ENCODE measurements at regions not wholly inside any gene's neighbourhood (a gene's known extent, or its start where the extent isn't known, plus 50 kb on each side); places are given as distances from the start of the nearest gene placed in this dataset.

DNA sequence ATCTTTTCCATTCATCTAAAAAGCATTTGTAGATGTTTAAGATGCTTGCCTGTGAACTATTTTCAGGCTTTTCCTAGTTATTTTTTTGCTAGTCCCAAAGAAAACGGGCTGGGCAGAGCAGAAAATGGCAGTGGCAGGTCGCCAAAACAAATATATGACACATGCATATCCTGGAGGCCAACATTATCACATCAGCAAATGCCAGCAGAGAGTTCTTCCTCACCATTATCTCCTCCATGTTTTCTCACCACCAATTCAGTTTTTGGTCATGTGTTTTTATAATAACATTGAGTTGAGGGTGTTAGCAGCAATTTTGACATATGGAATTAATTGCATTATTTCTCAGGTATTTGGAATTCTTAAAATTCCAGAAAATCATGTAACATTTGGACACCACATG lies 97.9 kb upstream of the EOLA2 start:
- DNase-seq = peak; percentile 59
- CTCF ChIA-PET = interaction anchor here (1.2 kb wide), 1 partner anchor 14 kb away, joined by 9 read pairs; no protein-coding TSS in a partner anchor
- TF ChIP-seq, protein P1, sequence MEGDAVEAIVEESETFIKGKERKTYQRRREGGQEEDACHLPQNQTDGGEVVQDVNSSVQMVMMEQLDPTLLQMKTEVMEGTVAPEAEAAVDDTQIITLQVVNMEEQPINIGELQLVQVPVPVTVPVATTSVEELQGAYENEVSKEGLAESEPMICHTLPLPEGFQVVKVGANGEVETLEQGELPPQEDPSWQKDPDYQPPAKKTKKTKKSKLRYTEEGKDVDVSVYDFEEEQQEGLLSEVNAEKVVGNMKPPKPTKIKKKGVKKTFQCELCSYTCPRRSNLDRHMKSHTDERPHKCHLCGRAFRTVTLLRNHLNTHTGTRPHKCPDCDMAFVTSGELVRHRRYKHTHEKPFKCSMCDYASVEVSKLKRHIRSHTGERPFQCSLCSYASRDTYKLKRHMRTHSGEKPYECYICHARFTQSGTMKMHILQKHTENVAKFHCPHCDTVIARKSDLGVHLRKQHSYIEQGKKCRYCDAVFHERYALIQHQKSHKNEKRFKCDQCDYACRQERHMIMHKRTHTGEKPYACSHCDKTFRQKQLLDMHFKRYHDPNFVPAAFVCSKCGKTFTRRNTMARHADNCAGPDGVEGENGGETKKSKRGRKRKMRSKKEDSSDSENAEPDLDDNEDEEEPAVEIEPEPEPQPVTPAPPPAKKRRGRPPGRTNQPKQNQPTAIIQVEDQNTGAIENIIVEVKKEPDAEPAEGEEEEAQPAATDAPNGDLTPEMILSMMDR (IDR thresholded peaks at IDR 0.05; ENCODE audit: unreplicated experiment) = no peak
- H3K27ac Mint-ChIP-seq (ENCODE audit: unreplicated experiment) = peak overlapping the region; percentile 81
- peaks cover 40% of the 10 kb centered on the region for H3K4me1 Mint-ChIP-seq (ENCODE audit: low read depth, unreplicated experiment)
- no TSS peak for BruUV-seq (replicated peaks)
- H3K9me3 Mint-ChIP-seq (ENCODE audit: low read depth, unreplicated experiment) = peaks cover 3% of the 10 kb centered on the region
- peaks cover 6% of the 10 kb centered on the region for H3K36me3 Mint-ChIP-seq (ENCODE audit: insufficient read depth, unreplicated experiment)
- intact Hi-C loops (cut with micrococcal nuclease; ENCODE audit: unreplicated experiment) = no loop called here
- H3K27me3 Mint-ChIP-seq (ENCODE audit: unreplicated experiment) = no peaks in the 10 kb centered on the region
- H3K4me3 Mint-ChIP-seq (ENCODE audit: low read depth, unreplicated experiment) = peak overlapping the region; percentile 51

DNA sequence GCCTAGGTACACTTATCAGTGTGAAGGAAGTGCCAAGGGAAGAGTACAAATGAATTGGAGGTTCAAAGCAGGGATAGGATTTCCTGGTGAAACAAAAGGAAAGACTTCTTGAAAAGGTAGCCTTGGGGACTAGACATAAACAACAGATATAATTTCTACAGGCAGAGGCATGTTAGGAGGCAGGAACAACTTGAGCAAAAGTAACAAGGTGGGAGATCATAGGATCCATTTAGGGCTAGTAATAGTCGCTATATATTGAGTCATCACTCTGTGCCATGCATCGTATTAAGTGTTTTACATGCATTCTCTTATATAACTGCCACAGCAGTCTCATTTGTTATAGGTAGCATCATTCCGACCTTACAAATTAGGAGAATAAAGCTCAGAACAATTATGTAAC lies 98.3 kb upstream of the EOLA2 start:
- Mint-ChIP-seq H3K27ac (ENCODE audit: unreplicated experiment) (peak overlapping the region; percentile 81), H3K9me3 (ENCODE audit: low read depth, unreplicated experiment) (peaks cover 3% of the 10 kb centered on the region), H3K4me3 (ENCODE audit: low read depth, unreplicated experiment) (peak overlapping the region; percentile 51), H3K36me3 (ENCODE audit: insufficient read depth, unreplicated experiment) (peaks cover 6% of the 10 kb centered on the region), H3K4me1 (ENCODE audit: low read depth, unreplicated experiment) (peaks cover 40% of the 10 kb centered on the region), H3K27me3 (ENCODE audit: unreplicated experiment) (no peaks in the 10 kb centered on the region)
- TF ChIP-seq, protein P1 (IDR thresholded peaks at IDR 0.05; ENCODE audit: unreplicated experiment) = no peak
- intact Hi-C loops (cut with micrococcal nuclease; ENCODE audit: unreplicated experiment) = no loop called here
- DNase-seq = no peak
- BruUV-seq (replicated peaks) = no TSS peak
- CTCF ChIA-PET = interaction anchor here (0.6 to 1.1 kb wide), 2 partner anchors 14 to 54 kb away, joined by 3 to 5 read pairs; no protein-coding TSS in a partner anchor

DNA sequence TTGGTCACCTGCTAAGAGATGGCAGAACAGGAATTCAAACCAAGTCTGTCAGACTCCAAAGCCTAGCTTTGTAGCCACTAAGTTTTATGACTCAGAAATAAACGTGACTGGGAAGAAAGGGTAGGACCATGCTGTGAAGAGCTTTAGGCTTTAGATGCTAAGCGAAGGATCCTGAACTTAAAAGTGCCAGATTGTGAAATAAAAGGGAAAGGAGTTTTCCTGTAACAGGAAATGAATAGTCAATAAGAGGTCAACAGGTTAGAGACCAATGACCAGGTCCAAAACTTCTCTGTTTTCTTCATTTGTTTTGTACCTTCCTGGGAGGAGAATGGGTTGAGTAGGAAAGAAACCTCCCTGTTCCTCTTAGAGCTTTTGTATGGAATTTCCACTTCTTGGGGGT lies 98.8 kb upstream of the EOLA2 start:
- intact Hi-C loops (cut with micrococcal nuclease; ENCODE audit: unreplicated experiment) = no loop called here
- BruUV-seq (replicated peaks) = no TSS peak
- Mint-ChIP-seq H3K4me3 (ENCODE audit: low read depth, unreplicated experiment) (peak overlapping the region; percentile 51), H3K27me3 (ENCODE audit: unreplicated experiment) (no peaks in the 10 kb centered on the region), H3K36me3 (ENCODE audit: insufficient read depth, unreplicated experiment) (peaks cover 6% of the 10 kb centered on the region), H3K27ac (ENCODE audit: unreplicated experiment) (peak overlapping the region; percentile 81), H3K9me3 (ENCODE audit: low read depth, unreplicated experiment) (peaks cover 3% of the 10 kb centered on the region), H3K4me1 (ENCODE audit: low read depth, unreplicated experiment) (peaks cover 40% of the 10 kb centered on the region)
- CTCF ChIA-PET = interaction anchor here (0.6 to 1.1 kb wide), 2 partner anchors 14 to 54 kb away, joined by 3 to 5 read pairs; no protein-coding TSS in a partner anchor
- DNase-seq = no peak
- TF ChIP-seq, protein P1 (IDR thresholded peaks at IDR 0.05; ENCODE audit: unreplicated experiment) = no peak

- no peak overlapping the region for H3K4me3 Mint-ChIP-seq (ENCODE audit: low read depth, unreplicated experiment)
- no peaks in the 10 kb centered on the region for H3K27me3 Mint-ChIP-seq (ENCODE audit: unreplicated experiment)
- CTCF ChIA-PET = interaction anchor here (1.1 kb wide), 1 partner anchor 99 kb away, joined by 4 read pairs; no protein-coding TSS in a partner anchor
- H3K36me3 Mint-ChIP-seq (ENCODE audit: insufficient read depth, unreplicated experiment) = peaks cover 6% of the 10 kb centered on the region
- H3K9me3 Mint-ChIP-seq (ENCODE audit: low read depth, unreplicated experiment) = peaks cover 3% of the 10 kb centered on the region
- H3K27ac Mint-ChIP-seq (ENCODE audit: unreplicated experiment) = no peak overlapping the region
- intact Hi-C loops (cut with micrococcal nuclease; ENCODE audit: unreplicated experiment) = no loop called here
- DNase-seq = no peak
- BruUV-seq (replicated peaks) = no TSS peak
- TF ChIP-seq, protein P1 (IDR thresholded peaks at IDR 0.05; ENCODE audit: unreplicated experiment) = no peak
- peaks cover 28% of the 10 kb centered on the region for H3K4me1 Mint-ChIP-seq (ENCODE audit: low read depth, unreplicated experiment)
These were observed 100.0 kb upstream of the EOLA2 start for GRCh38 chrX:150038315-150038714.
